ENCODE measurements at regions not wholly inside any gene's neighbourhood (a gene's known extent, or its start where the extent isn't known, plus 50 kb on each side); places are given as distances from the start of the nearest gene placed in this dataset.

GRCh38 chr9:107410420-107410819 lies 79.1 kb downstream of the KLF4 start:
- Mint-ChIP-seq H3K27me3 (peaks cover 0 to 20% (median 3%) of the 10 kb centered on the region in 5 donors), H3K4me3 (no peak overlapping the region), H3K27ac (no peak overlapping the region), H3K9me3 (peaks cover 0 to 10% (median 0%) of the 10 kb centered on the region in 11 donors), H3K36me3 (peaks cover 0 to 4% (median 0%) of the 10 kb centered on the region in 5 donors), H3K4me1 (no peaks in the 10 kb centered on the region)
- DNase-seq: no peak
- Histone ChIP-seq H3K9me3 (ENCODE audit: control insufficient read depth in 2 of 3, low read length in 3 of 3) (no peaks in the 10 kb centered on the region), H3K27ac (ENCODE audit: low read depth, low read length) (no peak overlapping the region), H3K4me1 (ENCODE audit: control insufficient read depth in 2 of 2, insufficient read depth in 2 of 2, low read length in 2 of 2) (no peaks in the 10 kb centered on the region), H3K36me3 (ENCODE audit: control insufficient read depth in 2 of 3, insufficient read depth in 3 of 3, low read length in 3 of 3) (no peaks in the 10 kb centered on the region), H3K27me3 (ENCODE audit: control insufficient read depth in 2 of 2, insufficient read depth in 2 of 2, low read length in 2 of 2) (no peaks in the 10 kb centered on the region), H3K4me3 (ENCODE audit: low read length) (no peak overlapping the region)
- no peak for ATAC-seq
- intact Hi-C loops (cut with micrococcal nuclease): no loop called here
- ChIA-PET POLR2A (no interaction called here), CTCF (no interaction called here)

DNA sequence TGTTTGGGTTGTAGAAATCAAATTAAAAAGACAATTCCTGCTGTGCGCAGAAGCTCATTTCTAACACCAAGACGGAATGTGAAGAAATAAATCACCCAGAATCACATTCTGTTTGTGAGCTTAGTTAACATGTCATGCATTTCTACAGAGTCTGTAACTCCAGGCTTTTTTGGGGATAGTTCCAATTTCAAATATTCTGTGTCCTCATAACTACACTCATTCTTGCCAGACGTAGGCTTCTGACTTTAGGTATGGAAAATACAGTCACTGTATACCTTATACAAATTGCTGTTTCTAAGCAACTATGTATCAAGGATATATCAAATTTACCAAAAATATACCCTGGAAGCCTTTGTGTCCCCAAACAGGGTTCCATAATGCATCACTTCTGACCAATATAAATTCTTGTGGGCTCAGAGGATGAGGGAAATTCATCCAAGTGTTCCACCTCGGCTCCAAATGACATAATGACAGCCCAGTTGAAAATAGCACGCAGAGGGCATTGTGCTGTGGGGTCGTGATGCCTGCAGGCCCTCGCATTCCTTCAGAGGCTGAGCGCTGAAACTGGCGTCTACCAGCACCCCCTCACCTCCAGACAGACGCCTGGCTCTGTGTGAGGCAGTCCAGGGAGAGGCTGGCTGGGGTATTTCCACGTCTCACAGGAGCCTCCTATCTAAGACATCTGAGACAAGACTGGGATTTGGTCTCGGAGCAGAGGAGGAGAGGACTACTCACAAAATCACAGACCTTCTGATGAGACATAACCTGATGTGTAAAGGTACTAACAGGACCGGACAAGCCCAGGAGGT lies 79.8 kb downstream of the KLF4 start:
- intact Hi-C loops (cut with micrococcal nuclease): no loop called here
- H3K36me3 Mint-ChIP-seq: peaks cover 0 to 4% (median 0%) of the 10 kb centered on the region in 5 donors
- peaks cover 0 to 10% (median 0%) of the 10 kb centered on the region in 11 donors for H3K9me3 Mint-ChIP-seq

DNA sequence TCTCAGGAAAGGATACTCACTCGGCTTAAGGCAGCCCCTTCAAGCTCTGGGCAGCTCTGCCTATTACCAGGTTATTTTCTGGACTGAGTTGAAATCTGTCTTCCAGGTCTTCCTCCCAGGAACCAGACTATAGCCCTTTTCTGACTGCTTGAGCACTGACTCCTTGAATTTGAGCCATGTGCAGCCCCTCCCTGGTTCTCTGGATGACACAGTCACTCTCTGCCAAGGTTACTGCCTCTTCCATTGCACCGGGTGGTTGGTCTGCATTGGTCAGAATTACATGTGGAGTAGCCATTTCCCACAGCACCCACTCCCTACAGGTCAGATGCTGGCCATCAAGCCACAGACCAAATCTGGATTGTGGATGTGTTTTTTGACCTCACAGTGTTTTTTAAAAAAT lies 81.9 kb downstream of the KLF4 start:
- H3K27me3 Mint-ChIP-seq: peaks cover 0 to 21% (median 7%) of the 10 kb centered on the region in 5 donors
- ChIA-PET POLR2A (no interaction called here), CTCF (no interaction called here)
- H3K27me3 ChIP-seq (ENCODE audit: control insufficient read depth in 2 of 2, insufficient read depth in 2 of 2, low read length in 2 of 2): no peaks in the 10 kb centered on the region
- no peaks in the 10 kb centered on the region for H3K4me1 ChIP-seq (ENCODE audit: control insufficient read depth in 2 of 2, insufficient read depth in 2 of 2, low read length in 2 of 2)
- no peak overlapping the region for H3K4me3 ChIP-seq (ENCODE audit: low read length)
- ATAC-seq (no peak), DNase-seq (no peak)
- H3K4me3 Mint-ChIP-seq: no peak overlapping the region
- H3K9me3 Mint-ChIP-seq: peaks cover 0 to 6% (median 0%) of the 10 kb centered on the region in 11 donors
- H3K27ac ChIP-seq (ENCODE audit: low read depth, low read length): no peak overlapping the region
- no peak overlapping the region for H3K27ac Mint-ChIP-seq
- no peaks in the 10 kb centered on the region for H3K36me3 ChIP-seq (ENCODE audit: control insufficient read depth in 2 of 3, insufficient read depth in 3 of 3, low read length in 3 of 3)
- intact Hi-C loops (cut with micrococcal nuclease): no loop called here
- peaks cover 0 to 4% (median 0%) of the 10 kb centered on the region in 5 donors for H3K36me3 Mint-ChIP-seq
- H3K9me3 ChIP-seq (ENCODE audit: control insufficient read depth in 2 of 3, low read length in 3 of 3): no peaks in the 10 kb centered on the region
- H3K4me1 Mint-ChIP-seq: no peaks in the 10 kb centered on the region

More for the DNA sequence above, 79.8 kb downstream of the KLF4 start:
- no peak overlapping the region for H3K4me3 ChIP-seq (ENCODE audit: low read length)
- ATAC-seq (no peak), DNase-seq (no peak)
- POLR2A ChIA-PET: no interaction called here
- H3K27ac Mint-ChIP-seq: no peak overlapping the region
- no peaks in the 10 kb centered on the region for H3K4me1 Mint-ChIP-seq
- H3K4me1 ChIP-seq (ENCODE audit: control insufficient read depth in 2 of 2, insufficient read depth in 2 of 2, low read length in 2 of 2): no peaks in the 10 kb centered on the region
- CTCF ChIA-PET: no interaction called here
- no peak overlapping the region for H3K27ac ChIP-seq (ENCODE audit: low read depth, low read length)
- H3K4me3 Mint-ChIP-seq: no peak overlapping the region
- H3K9me3 ChIP-seq (ENCODE audit: control insufficient read depth in 2 of 3, low read length in 3 of 3): no peaks in the 10 kb centered on the region
- H3K36me3 ChIP-seq (ENCODE audit: control insufficient read depth in 2 of 3, insufficient read depth in 3 of 3, low read length in 3 of 3): no peaks in the 10 kb centered on the region
- no peaks in the 10 kb centered on the region for H3K27me3 ChIP-seq (ENCODE audit: control insufficient read depth in 2 of 2, insufficient read depth in 2 of 2, low read length in 2 of 2)
- H3K27me3 Mint-ChIP-seq: peaks cover 0 to 20% (median 3%) of the 10 kb centered on the region in 5 donors

- no peaks in the 10 kb centered on the region for H3K4me1 ChIP-seq (ENCODE audit: control insufficient read depth in 2 of 2, insufficient read depth in 2 of 2, low read length in 2 of 2)
- no peaks in the 10 kb centered on the region for H3K27me3 ChIP-seq (ENCODE audit: control insufficient read depth in 2 of 2, insufficient read depth in 2 of 2, low read length in 2 of 2)
- intact Hi-C loops (cut with micrococcal nuclease): no loop called here
- H3K36me3 ChIP-seq (ENCODE audit: control insufficient read depth in 2 of 3, insufficient read depth in 3 of 3, low read length in 3 of 3): no peaks in the 10 kb centered on the region
- DNase-seq (no peak), ATAC-seq (no peak)
- no peak overlapping the region for H3K27ac ChIP-seq (ENCODE audit: low read depth, low read length)
- Mint-ChIP-seq H3K4me3 (no peak overlapping the region), H3K27me3 (peaks cover 0 to 16% (median 8%) of the 10 kb centered on the region in 5 donors), H3K27ac (no peak overlapping the region), H3K4me1 (no peaks in the 10 kb centered on the region), H3K36me3 (no peaks in the 10 kb centered on the region), H3K9me3 (peaks cover 0 to 3% (median 0%) of the 10 kb centered on the region in 11 donors)
- no peaks in the 10 kb centered on the region for H3K9me3 ChIP-seq (ENCODE audit: control insufficient read depth in 2 of 3, low read length in 3 of 3)
- H3K4me3 ChIP-seq (ENCODE audit: low read length): no peak overlapping the region
- CTCF ChIA-PET: no interaction called here
- POLR2A ChIA-PET: no interaction called here
These were observed 84.1 kb downstream of the KLF4 start for GRCh38 chr9:107405511-107405910.

DNA sequence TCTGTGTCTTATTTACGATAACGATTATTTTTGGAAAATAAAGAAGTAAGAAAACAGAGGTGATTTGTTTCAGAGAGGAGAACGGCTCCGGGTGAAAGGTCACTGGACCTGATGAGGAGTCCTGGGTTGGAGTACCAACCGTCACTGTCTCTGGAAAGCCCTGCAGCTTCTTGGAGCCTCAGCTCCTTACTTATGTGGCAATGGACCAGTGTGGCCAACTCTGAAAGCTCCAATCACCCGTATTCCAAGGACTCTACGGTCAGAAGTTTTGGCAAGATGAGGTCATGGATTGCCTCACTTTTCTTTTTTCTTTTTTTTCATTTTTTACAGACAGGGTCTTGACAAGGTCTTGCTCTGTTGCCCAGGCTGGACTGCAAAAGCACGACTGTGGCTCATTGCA lies 84.8 kb downstream of the KLF4 start:
- ATAC-seq (no peak), DNase-seq (no peak)
- Mint-ChIP-seq H3K27me3 (peaks cover 0 to 16% (median 8%) of the 10 kb centered on the region in 5 donors), H3K4me1 (no peaks in the 10 kb centered on the region), H3K4me3 (no peak overlapping the region), H3K9me3 (peaks cover 0 to 3% (median 0%) of the 10 kb centered on the region in 11 donors), H3K36me3 (no peaks in the 10 kb centered on the region), H3K27ac (no peak overlapping the region)
- Histone ChIP-seq H3K4me3 (ENCODE audit: low read length) (no peak overlapping the region), H3K36me3 (ENCODE audit: control insufficient read depth in 2 of 3, insufficient read depth in 3 of 3, low read length in 3 of 3) (no peaks in the 10 kb centered on the region), H3K4me1 (ENCODE audit: control insufficient read depth in 2 of 2, insufficient read depth in 2 of 2, low read length in 2 of 2) (no peaks in the 10 kb centered on the region), H3K27ac (ENCODE audit: low read depth, low read length) (no peak overlapping the region), H3K9me3 (ENCODE audit: control insufficient read depth in 2 of 3, low read length in 3 of 3) (no peaks in the 10 kb centered on the region), H3K27me3 (ENCODE audit: control insufficient read depth in 2 of 2, insufficient read depth in 2 of 2, low read length in 2 of 2) (no peaks in the 10 kb centered on the region)
- ChIA-PET CTCF (no interaction called here), POLR2A (no interaction called here)
- intact Hi-C loops (cut with micrococcal nuclease): no loop called here

- Histone ChIP-seq H3K4me1 (ENCODE audit: control insufficient read depth in 2 of 2, insufficient read depth in 2 of 2, low read length in 2 of 2) (no peaks in the 10 kb centered on the region), H3K36me3 (ENCODE audit: control insufficient read depth in 2 of 3, insufficient read depth in 3 of 3, low read length in 3 of 3) (no peaks in the 10 kb centered on the region), H3K9me3 (ENCODE audit: control insufficient read depth in 2 of 3, low read length in 3 of 3) (no peaks in the 10 kb centered on the region), H3K4me3 (ENCODE audit: low read length) (no peak overlapping the region), H3K27ac (ENCODE audit: low read depth, low read length) (no peak overlapping the region), H3K27me3 (ENCODE audit: control insufficient read depth in 2 of 2, insufficient read depth in 2 of 2, low read length in 2 of 2) (no peaks in the 10 kb centered on the region)
- Mint-ChIP-seq H3K4me3 (no peak overlapping the region), H3K4me1 (no peaks in the 10 kb centered on the region), H3K9me3 (peaks cover 0 to 3% (median 0%) of the 10 kb centered on the region in 11 donors), H3K36me3 (no peaks in the 10 kb centered on the region), H3K27me3 (peaks cover 0 to 16% (median 8%) of the 10 kb centered on the region in 5 donors), H3K27ac (no peak overlapping the region)
- ATAC-seq (no peak), DNase-seq (no peak)
- CTCF ChIA-PET: no interaction called here
- POLR2A ChIA-PET: no interaction called here
- intact Hi-C loops (cut with micrococcal nuclease): no loop called here
These were observed 85.4 kb downstream of the KLF4 start for GRCh38 chr9:107404161-107404560.

Measured in naive thymus-derived CD4-positive, alpha-beta T cell (primary cell).